Endodermal cell (in vitro differentiated cells): ENCODE measurements at regions not wholly inside any gene's neighbourhood (a gene's known extent, or its start where the extent isn't known, plus 50 kb on each side); places are given as distances from the start of the nearest gene placed in this dataset.
A peak's percentile ranks its signal among the peaks of the same experiment; 100 is the strongest.

ENCODE experiments used
- DNase-seq: peaks from one replicate; pipeline ENCODE4 v3.0.0-alpha.2; 2017
- H3K27ac ChIP-seq: 2 replicates; pipeline ENCODE4 v1.5.1; 2013; ENCODE audit warnings: mild to moderate bottlenecking, low read depth, low read length, moderate library complexity
- H3K27me3 ChIP-seq: 2 replicates; pipeline ENCODE4 v1.6.1; 2013; ENCODE audit warnings: mild to moderate bottlenecking, low read length, moderate library complexity; ENCODE audit not compliant: insufficient read depth, control insufficient read depth, poor library complexity, severe bottlenecking
- H3K36me3 ChIP-seq: 2 replicates; pipeline ENCODE4 v1.7.0; 2013; ENCODE audit warnings: mild to moderate bottlenecking, low read length, moderate library complexity; ENCODE audit not compliant: control insufficient read depth, insufficient read depth
- H3K4me1 ChIP-seq: one replicate; pipeline ENCODE4 v1.7.0; 2013; ENCODE audit warnings: low read length; ENCODE audit not compliant: control insufficient read depth, insufficient read depth
- H3K4me3 ChIP-seq: 2 replicates; pipeline ENCODE4 v1.5.1; 2013; ENCODE audit warnings: mild to moderate bottlenecking, low read length, moderate library complexity
- H3K9ac ChIP-seq: 2 replicates; pipeline ENCODE4 v1.6.1; 2013; ENCODE audit warnings: mild to moderate bottlenecking, low read length, moderate library complexity; ENCODE audit not compliant: poor library complexity, severe bottlenecking; ENCODE audit errors: extremely low read depth
- H3K9me3 ChIP-seq: 2 replicates; pipeline ENCODE4 v1.6.1; 2013; ENCODE audit warnings: mild to moderate bottlenecking, low read length, moderate library complexity; ENCODE audit not compliant: control insufficient read depth
- H3K27ac Mint-ChIP-seq: 2 replicates; pipeline ENCODE4 v1.8.0; 2020; ENCODE audit warnings: mixed read lengths
- H3K27me3 Mint-ChIP-seq: 2 replicates; pipeline ENCODE4 v1.8.0; 2021; ENCODE audit warnings: mild to moderate bottlenecking, mixed read lengths; ENCODE audit not compliant: insufficient read depth
- H3K36me3 Mint-ChIP-seq: 2 replicates; pipeline ENCODE4 v1.8.0; 2020; ENCODE audit warnings: low read depth, mixed read lengths
- H3K4me1 Mint-ChIP-seq: 2 replicates; pipeline ENCODE4 v1.8.0; 2020; ENCODE audit warnings: mixed read lengths
- H3K4me3 Mint-ChIP-seq: 2 replicates; pipeline ENCODE4 v1.8.0; 2020; ENCODE audit warnings: mild to moderate bottlenecking, moderate library complexity, mixed read lengths
- H3K9me3 Mint-ChIP-seq: 2 replicates; pipeline ENCODE4 v1.8.0; 2020; ENCODE audit warnings: mild to moderate bottlenecking, mixed read lengths
- CTCF ChIP-seq: fragments of 200-600 bp; sonication (generic); conservative IDR thresholded peaks from 2 replicates; pipeline ENCODE4 v1.5.0; 2021; ENCODE audit warnings: antibody characterized with exemption, mild to moderate bottlenecking
- WGBS, 2 experiments: methylation state at CpG; one replicate each; pipeline versions ENCODE4 v1.1.5 to v1.1.7; 2013; ENCODE audit warnings: missing lambda C conversion rate in 2 of 2, mixed read lengths in 1 of 2; ENCODE audit not compliant: insufficient coverage in 1 of 2, insufficient read length in 1 of 2; 5-methylcytosine and 5-hydroxymethylcytosine counted together

DNA sequence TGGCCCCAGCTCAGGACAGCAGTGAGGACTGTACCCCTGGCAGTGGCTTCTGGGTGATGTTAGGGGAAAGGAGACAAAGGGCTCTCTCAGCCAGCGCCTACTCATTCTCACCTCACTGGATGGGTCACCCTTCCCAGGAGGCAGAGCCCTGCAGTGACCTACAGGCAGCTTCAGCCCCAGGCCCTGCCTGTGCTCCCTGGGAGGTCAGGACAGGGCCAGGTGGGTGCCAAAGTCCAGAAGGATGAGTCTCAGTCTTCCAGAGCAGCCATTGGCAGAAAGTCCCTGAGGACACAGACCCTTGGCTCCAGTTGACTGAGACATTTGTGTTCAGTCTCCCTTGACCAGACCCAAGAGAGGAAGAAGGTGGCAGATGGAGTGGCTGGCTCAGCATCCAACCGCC, 75.1 kb downstream of the TEX51 start:
- H3K27me3 ChIP-seq: peaks cover 15% of the 10 kb centered on the region
- H3K9me3 ChIP-seq: no peaks in the 10 kb centered on the region
- no peak for TF ChIP-seq CTCF
- H3K9me3 Mint-ChIP-seq: no peaks in the 10 kb centered on the region
- peaks cover 38% of the 10 kb centered on the region for H3K27me3 Mint-ChIP-seq
- H3K4me3 Mint-ChIP-seq: no peak overlapping the region
- no peaks in the 10 kb centered on the region for H3K36me3 Mint-ChIP-seq
- no peak overlapping the region for H3K4me3 ChIP-seq
- peaks cover 9% of the 10 kb centered on the region for H3K4me1 Mint-ChIP-seq
- H3K9ac ChIP-seq: no peak overlapping the region
- no peak overlapping the region for H3K27ac ChIP-seq
- no peak overlapping the region for H3K27ac Mint-ChIP-seq
- no peaks in the 10 kb centered on the region for H3K4me1 ChIP-seq
- no peak for DNase-seq
- no peaks in the 10 kb centered on the region for H3K36me3 ChIP-seq
- WGBS, 2 experiments: 92% methylated on average over 2 of the region's 2 CpGs; no CpG with 5 or more reads in 1 of the 2 experiments

DNA sequence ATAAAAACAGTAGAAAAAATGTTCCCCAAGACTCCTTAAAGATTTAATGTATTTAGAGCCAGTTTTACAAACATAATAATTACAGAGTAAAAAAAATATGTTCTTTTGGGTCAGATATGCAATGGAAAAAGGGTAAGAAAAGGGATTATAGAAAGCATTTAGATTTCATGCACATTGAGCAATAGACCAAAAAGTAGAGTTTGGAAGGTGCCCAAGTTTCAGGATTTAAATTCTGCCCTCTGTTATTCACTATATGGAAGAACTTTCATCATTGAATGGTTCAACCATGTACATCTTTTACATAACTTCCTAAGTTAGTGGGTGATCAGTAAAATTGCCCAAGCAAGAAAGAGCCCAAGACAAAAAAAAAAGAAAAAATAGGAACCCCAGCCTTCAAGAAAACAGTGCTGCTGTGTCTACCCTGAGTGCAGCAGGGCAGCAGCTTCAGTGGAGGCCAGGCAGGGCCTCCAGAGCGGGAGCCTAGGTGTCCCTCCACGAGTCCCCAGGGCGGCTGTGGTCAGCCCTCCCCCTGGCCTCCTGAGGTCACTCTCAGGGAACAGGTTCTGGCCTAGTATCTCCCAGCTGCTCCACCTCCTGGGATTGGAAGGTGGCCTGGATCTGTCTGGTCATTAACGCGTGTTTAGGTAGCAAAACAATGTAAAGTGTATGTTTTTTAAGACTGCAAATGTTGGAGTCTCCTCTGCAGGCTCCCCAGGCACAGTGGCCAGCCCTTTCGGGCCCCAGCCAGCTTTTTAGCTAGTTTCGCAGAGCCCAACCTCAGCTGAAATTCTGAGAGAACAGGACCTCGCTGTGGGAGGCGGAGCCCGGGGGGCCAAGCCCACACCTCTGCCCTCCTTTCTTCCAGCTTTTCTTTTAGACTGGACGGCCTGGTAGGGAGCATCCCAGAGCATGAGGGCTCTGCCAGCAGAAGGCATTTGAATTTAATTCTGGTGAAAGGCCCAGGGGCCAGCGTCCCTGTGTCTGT, 77.3 kb downstream of the TEX51 start:
- Mint-ChIP-seq H3K36me3 (no peaks in the 10 kb centered on the region), H3K4me3 (no peak overlapping the region), H3K27me3 (peaks cover 22% of the 10 kb centered on the region), H3K4me1 (peaks cover 4% of the 10 kb centered on the region), H3K27ac (no peak overlapping the region), H3K9me3 (no peaks in the 10 kb centered on the region)
- H3K4me3 ChIP-seq: no peak overlapping the region
- DNase-seq: peak; percentile 59
- H3K9ac ChIP-seq: no peak overlapping the region
- H3K36me3 ChIP-seq: no peaks in the 10 kb centered on the region
- H3K27me3 ChIP-seq: peaks cover 15% of the 10 kb centered on the region
- no peak overlapping the region for H3K27ac ChIP-seq
- no peak for TF ChIP-seq CTCF
- no peaks in the 10 kb centered on the region for H3K4me1 ChIP-seq
- 79 to 88% methylated on average over 7 to 12 of the region's 12 CpGs for WGBS, 2 experiments
- no peaks in the 10 kb centered on the region for H3K9me3 ChIP-seq

- WGBS, 2 experiments: 94 to 95% methylated on average over 19 to 30 of the region's 30 CpGs
- H3K4me3 ChIP-seq: no peak overlapping the region
- H3K36me3 ChIP-seq: no peaks in the 10 kb centered on the region
- H3K27me3 Mint-ChIP-seq: peaks cover 20% of the 10 kb centered on the region
- H3K9ac ChIP-seq: no peak overlapping the region
- H3K36me3 Mint-ChIP-seq: no peaks in the 10 kb centered on the region
- H3K4me1 ChIP-seq: no peaks in the 10 kb centered on the region
- no peak for TF ChIP-seq CTCF
- no peak overlapping the region for H3K4me3 Mint-ChIP-seq
- no peak overlapping the region for H3K27ac Mint-ChIP-seq
- peaks cover 4% of the 10 kb centered on the region for H3K4me1 Mint-ChIP-seq
- no peak for DNase-seq
- H3K9me3 Mint-ChIP-seq: no peaks in the 10 kb centered on the region
- no peak overlapping the region for H3K27ac ChIP-seq
- H3K9me3 ChIP-seq: no peaks in the 10 kb centered on the region
- H3K27me3 ChIP-seq: peaks cover 11% of the 10 kb centered on the region
These were observed 78.1 kb downstream of the TEX51 start for GRCh38 chr2:126976721-126977328.
